GM06990 (cell line): ENCODE measurements at regions not wholly inside any gene's neighbourhood (a gene's known extent, or its start where the extent isn't known, plus 50 kb on each side); places are given as distances from the start of the nearest gene placed in this dataset.

Source experiments
- DNase-seq: peaks from one replicate; pipeline ENCODE4 v3.0.0-alpha.2; 2011; ENCODE audit not compliant: insufficient read length; ENCODE audit errors: extremely low read depth
- H3K27me3 ChIP-seq: replicated peaks from 2 replicates; pipeline ENCODE4 v1.6.0; 2011; ENCODE audit warnings: low read length; ENCODE audit not compliant: control insufficient read depth, insufficient read depth
- H3K36me3 ChIP-seq: 2 replicates; pipeline ENCODE4 v1.5.1; 2011; ENCODE audit warnings: low read length; ENCODE audit not compliant: control insufficient read depth, insufficient read depth
- H3K4me3 ChIP-seq: replicated peaks from 2 replicates; pipeline ENCODE4 v1.5.1; 2011; ENCODE audit warnings: low read depth, mild to moderate bottlenecking, control low read depth, low read length
- CTCF ChIP-seq: IDR thresholded peaks from 2 replicates; pipeline ENCODE4 v1.5.1; 2011; ENCODE audit warnings: low read length, control low read depth, mild to moderate bottlenecking, inconsistent platforms; ENCODE audit not compliant: insufficient read depth, poor library complexity, severe bottlenecking

- no peaks in the 10 kb centered on the region for H3K27me3 ChIP-seq
- no peaks in the 10 kb centered on the region for H3K36me3 ChIP-seq
- no peak for TF ChIP-seq CTCF
- no peak overlapping the region for H3K4me3 ChIP-seq
- DNase-seq = no peak
Observed at GRCh38 chr1:82612986-82613385, 812.3 kb downstream of the ADGRL2 start.

- H3K36me3 ChIP-seq = no peaks in the 10 kb centered on the region
- no peak for TF ChIP-seq CTCF
- no peak for DNase-seq
- no peaks in the 10 kb centered on the region for H3K27me3 ChIP-seq
- H3K4me3 ChIP-seq = no peak overlapping the region
Observed at GRCh38 chr1:82606546-82606945, 805.8 kb downstream of the ADGRL2 start.

- Histone ChIP-seq H3K27me3 (no peaks in the 10 kb centered on the region), H3K36me3 (no peaks in the 10 kb centered on the region), H3K4me3 (no peak overlapping the region)
- TF ChIP-seq CTCF = no peak
- DNase-seq = no peak
Observed at GRCh38 chr1:82604524-82604923, 803.8 kb downstream of the ADGRL2 start.

- Histone ChIP-seq H3K4me3 (no peak overlapping the region), H3K27me3 (no peaks in the 10 kb centered on the region), H3K36me3 (no peaks in the 10 kb centered on the region)
- DNase-seq = no peak
- no peak for TF ChIP-seq CTCF
Observed at GRCh38 chr1:82600314-82600713, 799.6 kb downstream of the ADGRL2 start.

GRCh38 chr1:82598812-82599211 is 798.1 kb downstream of the ADGRL2 start:
- no peak overlapping the region for H3K4me3 ChIP-seq
- TF ChIP-seq CTCF = no peak
- H3K36me3 ChIP-seq = no peaks in the 10 kb centered on the region
- no peaks in the 10 kb centered on the region for H3K27me3 ChIP-seq
- no peak for DNase-seq

GRCh38 chr1:82598337-82598736 is 797.6 kb downstream of the ADGRL2 start:
- Histone ChIP-seq H3K4me3 (no peak overlapping the region), H3K27me3 (no peaks in the 10 kb centered on the region), H3K36me3 (no peaks in the 10 kb centered on the region)
- no peak for DNase-seq
- no peak for TF ChIP-seq CTCF
